Mesendoderm (in vitro differentiated cells): ENCODE measurements at regions not wholly inside any gene's neighbourhood (a gene's known extent, or its start where the extent isn't known, plus 50 kb on each side); places are given as distances from the start of the nearest gene placed in this dataset.
"Not testable (repeated sequence)": the region's sequence is repeated elsewhere in the genome, so short reads cannot be mapped to it uniquely, and the experiment has no call there.

Experiments used
- DNase-seq: peaks from one replicate; pipeline ENCODE4 v3.0.0; 2013
- H2AK5ac ChIP-seq: 2 replicates; pipeline ENCODE4 v1.6.1; 2013; ENCODE audit warnings: low read length, inconsistent platforms
- H2BK120ac ChIP-seq: 2 replicates; pipeline ENCODE4 v1.6.1; 2013; ENCODE audit warnings: low read depth, mild to moderate bottlenecking, low read length, moderate library complexity, mixed read lengths
- H2BK15ac ChIP-seq: replicated peaks from 2 replicates; pipeline ENCODE4 v1.6.1; 2013; ENCODE audit warnings: low read depth, mild to moderate bottlenecking, moderate library complexity
- H2BK5ac ChIP-seq: 2 replicates; pipeline ENCODE4 v1.6.1; 2013; ENCODE audit warnings: low read length, inconsistent platforms
- H3K18ac ChIP-seq: 2 replicates; pipeline ENCODE4 v1.6.1; 2013; ENCODE audit warnings: mild to moderate bottlenecking, low read length, mixed read lengths
- H3K23ac ChIP-seq: one replicate; pipeline ENCODE4 v1.6.1; 2013; ENCODE audit warnings: low read length
- H3K27ac ChIP-seq: 2 replicates; pipeline ENCODE4 v1.5.1; 2013; ENCODE audit warnings: low read depth, mild to moderate bottlenecking, inconsistent platforms, low read length, moderate library complexity
- H3K27me3 ChIP-seq: 2 replicates; pipeline ENCODE4 v1.6.1; 2013; ENCODE audit warnings: low read length, control low read depth, mild to moderate bottlenecking, inconsistent platforms; ENCODE audit not compliant: insufficient read depth, poor library complexity
- H3K36me3 ChIP-seq: 2 replicates; pipeline ENCODE4 v1.6.1; 2013; ENCODE audit warnings: low read length, inconsistent platforms; ENCODE audit not compliant: control insufficient read depth, insufficient read depth
- H3K4ac ChIP-seq: one replicate; pipeline ENCODE4 v1.6.1; 2013; ENCODE audit warnings: low read depth, mild to moderate bottlenecking, low read length, moderate library complexity
- H3K4me1 ChIP-seq: 2 replicates; pipeline ENCODE4 v1.6.1; 2013; ENCODE audit warnings: low read depth, low read length, inconsistent platforms; ENCODE audit not compliant: control insufficient read depth
- H3K4me2 ChIP-seq: 2 replicates; pipeline ENCODE4 v1.6.1; 2013; ENCODE audit warnings: low read length
- H3K4me3 ChIP-seq: 2 replicates; pipeline ENCODE4 v1.5.1; 2013; ENCODE audit warnings: mild to moderate bottlenecking, low read length
- H3K56ac ChIP-seq: one replicate; pipeline ENCODE4 v1.6.1; 2013; ENCODE audit warnings: low read length
- H3K79me1 ChIP-seq: 2 replicates; pipeline ENCODE4 v1.6.1; 2013; ENCODE audit warnings: low read length, inconsistent platforms
- H3K79me2 ChIP-seq: 2 replicates; pipeline ENCODE4 v1.6.1; 2013; ENCODE audit warnings: mild to moderate bottlenecking, low read length; ENCODE audit not compliant: control insufficient read depth, insufficient read depth
- H3K9ac ChIP-seq: 2 replicates; pipeline ENCODE4 v1.6.1; 2013; ENCODE audit warnings: low read length, inconsistent platforms
- H4K5ac ChIP-seq: one replicate; pipeline ENCODE4 v1.6.1; 2013; ENCODE audit warnings: low read length
- H4K8ac ChIP-seq: one replicate; pipeline ENCODE4 v1.6.1; 2013; ENCODE audit warnings: low read depth, mild to moderate bottlenecking, control low read depth, low read length, moderate library complexity
- whole genome bisulfite sequencing: extraction: QIAGEN DNeasy Blood & Tissue Kit; methylation state at CpG from one replicate; pipeline ENCODE4 v1.1.7; 2013; ENCODE audit warnings: low lambda C conversion rate, missing lambda C conversion rate; ENCODE audit not compliant: insufficient coverage; ENCODE audit errors: extremely low coverage; 5-methylcytosine and 5-hydroxymethylcytosine counted together

- H2BK15ac ChIP-seq, result no peak overlapping the region
Observed at GRCh38 chr2:225763711-225764110, 364.2 kb downstream of the NYAP2 start.

GRCh38 chr2:225761396-225761795, 361.9 kb downstream of the NYAP2 start:
- Histone ChIP-seq H4K5ac (no peak overlapping the region), H3K4me2 (no peak overlapping the region), H3K79me2 (no peaks in the 10 kb centered on the region), H3K18ac (no peak overlapping the region), H4K8ac (no peak overlapping the region), H3K79me1 (no peaks in the 10 kb centered on the region), H3K4me3 (no peak overlapping the region), H3K4ac (no peak overlapping the region), H2AK5ac (no peak overlapping the region), H3K23ac (no peak overlapping the region), H3K27ac (no peak overlapping the region), H2BK120ac (no peak overlapping the region), H3K9ac (no peak overlapping the region), H3K27me3 (no peaks in the 10 kb centered on the region), H3K36me3 (no peaks in the 10 kb centered on the region), H2BK5ac (no peak overlapping the region), H2BK15ac (no peak overlapping the region), H3K56ac (no peak overlapping the region), H3K4me1 (no peaks in the 10 kb centered on the region)
- whole genome bisulfite sequencing, result no CpG with 5 or more reads among the region's 2 CpGs
- no peak for DNase-seq

More at GRCh38 chr2:225763711-225764110, 364.2 kb downstream of the NYAP2 start:
- H4K5ac ChIP-seq, result no peak overlapping the region
- no peak overlapping the region for H4K8ac ChIP-seq
- no peaks in the 10 kb centered on the region for H3K79me1 ChIP-seq
- WGBS, result no CpG with 5 or more reads among the region's 2 CpGs
- DNase-seq, result no peak
- no peak overlapping the region for H3K4me3 ChIP-seq
- no peaks in the 10 kb centered on the region for H3K79me2 ChIP-seq
- no peak overlapping the region for H3K56ac ChIP-seq
- H3K27ac ChIP-seq, result no peak overlapping the region
- no peak overlapping the region for H2AK5ac ChIP-seq
- no peaks in the 10 kb centered on the region for H3K27me3 ChIP-seq
- H3K36me3 ChIP-seq, result no peaks in the 10 kb centered on the region
- H2BK120ac ChIP-seq, result no peak overlapping the region
- H3K18ac ChIP-seq, result no peak overlapping the region
- no peak overlapping the region for H3K4ac ChIP-seq
- H3K4me1 ChIP-seq, result no peaks in the 10 kb centered on the region
- H2BK5ac ChIP-seq, result no peak overlapping the region
- no peak overlapping the region for H3K4me2 ChIP-seq
- H3K23ac ChIP-seq, result no peak overlapping the region
- no peak overlapping the region for H3K9ac ChIP-seq

- H3K4me2 ChIP-seq, result no peak overlapping the region
- H3K4me3 ChIP-seq, result no peak overlapping the region
- no peak overlapping the region for H3K23ac ChIP-seq
- H3K56ac ChIP-seq, result no peak overlapping the region
- H3K4me1 ChIP-seq, result no peaks in the 10 kb centered on the region
- no peak overlapping the region for H2AK5ac ChIP-seq
- H3K4ac ChIP-seq, result no peak overlapping the region
- H3K79me1 ChIP-seq, result no peaks in the 10 kb centered on the region
- H2BK5ac ChIP-seq, result no peak overlapping the region
- H3K79me2 ChIP-seq, result no peaks in the 10 kb centered on the region
- no peak for DNase-seq
- no peak overlapping the region for H4K8ac ChIP-seq
- no peak overlapping the region for H2BK120ac ChIP-seq
- H3K27me3 ChIP-seq, result no peaks in the 10 kb centered on the region
- no peak overlapping the region for H4K5ac ChIP-seq
- H3K27ac ChIP-seq, result no peak overlapping the region
- H3K36me3 ChIP-seq, result no peaks in the 10 kb centered on the region
- H2BK15ac ChIP-seq, result no peak overlapping the region
- WGBS, result no CpG with 5 or more reads among the region's 1 CpG
- no peak overlapping the region for H3K18ac ChIP-seq
- H3K9ac ChIP-seq, result no peak overlapping the region
Observed at GRCh38 chr2:225757248-225757647, 357.7 kb downstream of the NYAP2 start.

- Histone ChIP-seq H2BK120ac (no peak overlapping the region), H3K18ac (no peak overlapping the region), H3K27ac (no peak overlapping the region), H3K23ac (no peak overlapping the region), H2AK5ac (no peak overlapping the region), H4K5ac (no peak overlapping the region), H2BK5ac (no peak overlapping the region), H3K4me1 (no peaks in the 10 kb centered on the region), H3K4ac (no peak overlapping the region), H3K4me3 (no peak overlapping the region), H3K36me3 (no peaks in the 10 kb centered on the region), H3K27me3 (no peaks in the 10 kb centered on the region), H3K4me2 (no peak overlapping the region), H3K9ac (no peak overlapping the region), H2BK15ac (no peak overlapping the region), H3K79me1 (no peaks in the 10 kb centered on the region), H3K56ac (no peak overlapping the region), H4K8ac (no peak overlapping the region), H3K79me2 (no peaks in the 10 kb centered on the region)
- no peak for DNase-seq
- no CpG with 5 or more reads among the region's 4 CpGs for WGBS
Observed at GRCh38 chr2:225756198-225756597, 356.7 kb downstream of the NYAP2 start.

GRCh38 chr2:225748609-225749008, 349.1 kb downstream of the NYAP2 start:
- Histone ChIP-seq H3K27me3 (no peaks in the 10 kb centered on the region), H3K18ac (no peak overlapping the region), H2BK15ac (no peak overlapping the region), H3K4me1 (no peaks in the 10 kb centered on the region), H3K36me3 (no peaks in the 10 kb centered on the region), H3K4me2 (no peak overlapping the region), H2BK120ac (no peak overlapping the region), H3K79me1 (no peaks in the 10 kb centered on the region), H2BK5ac (no peak overlapping the region), H2AK5ac (no peak overlapping the region), H4K5ac (no peak overlapping the region), H3K79me2 (no peaks in the 10 kb centered on the region), H4K8ac (no peak overlapping the region), H3K56ac (no peak overlapping the region), H3K23ac (no peak overlapping the region), H3K4me3 (no peak overlapping the region), H3K27ac (no peak overlapping the region), H3K4ac (no peak overlapping the region), H3K9ac (no peak overlapping the region)
- no peak for DNase-seq
- no CpG with 5 or more reads among the region's 2 CpGs for WGBS

- H3K4me2 ChIP-seq, H3K9ac ChIP-seq, H3K27ac ChIP-seq, H3K79me1 ChIP-seq, H4K5ac ChIP-seq, H3K4me1 ChIP-seq, H3K4ac ChIP-seq, H3K27me3 ChIP-seq, H3K79me2 ChIP-seq, H4K8ac ChIP-seq, H3K23ac ChIP-seq, DNase-seq, H3K56ac ChIP-seq, H3K36me3 ChIP-seq, H3K4me3 ChIP-seq, H2AK5ac ChIP-seq, H2BK120ac ChIP-seq, H2BK15ac ChIP-seq, H2BK5ac ChIP-seq, H3K18ac ChIP-seq: not testable (repeated sequence)
- no CpG with 5 or more reads among the region's 35 CpGs for whole genome bisulfite sequencing
Observed at GRCh38 chr2:225743996-225744395, 344.5 kb downstream of the NYAP2 start.
